ENCODE measurements at regions not wholly inside any gene's neighbourhood (a gene's known extent, or its start where the extent isn't known, plus 50 kb on each side); places are given as distances from the start of the nearest gene placed in this dataset.

DNA sequence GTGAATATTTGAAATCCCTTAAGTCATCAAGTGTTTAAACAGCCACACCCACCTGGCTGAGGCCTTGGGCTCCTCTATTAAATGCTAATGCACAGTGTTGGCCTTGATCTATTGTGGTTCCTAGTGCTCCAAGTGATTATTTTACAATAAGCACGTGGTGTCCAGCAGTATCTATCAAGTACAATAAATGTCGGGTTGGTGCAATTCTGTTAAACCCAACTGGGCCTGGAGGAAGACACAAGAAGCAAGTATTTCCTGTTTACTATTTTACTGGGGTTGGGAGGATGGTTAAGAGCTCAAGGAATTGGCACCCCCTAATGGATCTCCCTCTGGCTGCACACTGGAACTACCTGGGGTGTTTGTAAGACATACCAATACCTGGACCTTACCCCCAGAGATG lies 72.1 kb upstream of the HNF1B start:
- H4K20me1 ChIP-seq (ENCODE audit: control insufficient read depth, insufficient read depth) = no peaks in the 10 kb centered on the region
- H3K79me2 ChIP-seq (ENCODE audit: control insufficient read depth, insufficient read depth, low read length) = no peaks in the 10 kb centered on the region
- no peaks in the 10 kb centered on the region for H3K9me3 ChIP-seq (replicated peaks; ENCODE audit: control insufficient read depth, insufficient read depth, low read length)
- ChIA-PET RAD21 (ENCODE audit: unreplicated experiment) (interaction anchor here (0.6 to 4.3 kb wide), 26 partner anchors 13 to 443 kb away, joined by 3 to 33 read pairs (median 6); no protein-coding TSS in a partner anchor), CTCF (interaction anchor here (0.6 to 4.9 kb wide), 37 partner anchors 10 to 448 kb away, joined by 3 to 97 read pairs (median 7); partner anchors contain the start of genes DDX52 and SYNRG), SMC1A (ENCODE audit: uncharacterized antibody, unreplicated experiment) (interaction anchor here (0.6 to 6.4 kb wide), 20 partner anchors 9 to 290 kb away, joined by 3 to 46 read pairs (median 5); no protein-coding TSS in a partner anchor), POLR2A (interaction anchor here (0.8 to 1.5 kb wide), 2 partner anchors 17 to 28 kb away, joined by 4 read pairs; no protein-coding TSS in a partner anchor)
- no peak overlapping the region for H3K4me3 ChIP-seq
- H3K27ac ChIP-seq (ENCODE audit: control insufficient read depth, insufficient read depth) = no peak overlapping the region
- BruUV-seq (replicated peaks) = no TSS peak
- FAIRE-seq (no peak), ATAC-seq (no peak), DNase-seq (ENCODE audit: low read depth, low spot score) (no peak)
- H3K36me3 ChIP-seq (ENCODE audit: control insufficient read depth in 2 of 2, insufficient read depth in 2 of 2, low read length in 1 of 2) = no peaks in the 10 kb centered on the region
- H3K9ac ChIP-seq (ENCODE audit: control insufficient read depth, insufficient read depth, low read length) = no peak overlapping the region
- TF ChIP-seq NR2C1 (IDR thresholded peaks at IDR 0.05) (no peak), NR2F1 (conservative IDR thresholded peaks at IDR 0.05) (no peak), IKZF2 (IDR thresholded peaks at IDR 0.05) (no peak), ZSCAN29 (IDR thresholded peaks at IDR 0.05) (no peak), RCOR1 (conservative IDR thresholded peaks at IDR 0.05; ENCODE audit: low read depth, low read length) (no peak)
- TF ChIP-seq, protein P1, sequence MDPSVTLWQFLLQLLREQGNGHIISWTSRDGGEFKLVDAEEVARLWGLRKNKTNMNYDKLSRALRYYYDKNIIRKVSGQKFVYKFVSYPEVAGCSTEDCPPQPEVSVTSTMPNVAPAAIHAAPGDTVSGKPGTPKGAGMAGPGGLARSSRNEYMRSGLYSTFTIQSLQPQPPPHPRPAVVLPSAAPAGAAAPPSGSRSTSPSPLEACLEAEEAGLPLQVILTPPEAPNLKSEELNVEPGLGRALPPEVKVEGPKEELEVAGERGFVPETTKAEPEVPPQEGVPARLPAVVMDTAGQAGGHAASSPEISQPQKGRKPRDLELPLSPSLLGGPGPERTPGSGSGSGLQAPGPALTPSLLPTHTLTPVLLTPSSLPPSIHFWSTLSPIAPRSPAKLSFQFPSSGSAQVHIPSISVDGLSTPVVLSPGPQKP (IDR thresholded peaks at IDR 0.05; ENCODE audit: low read depth, low read length) = no peak
- TF ChIP-seq, protein P2, sequence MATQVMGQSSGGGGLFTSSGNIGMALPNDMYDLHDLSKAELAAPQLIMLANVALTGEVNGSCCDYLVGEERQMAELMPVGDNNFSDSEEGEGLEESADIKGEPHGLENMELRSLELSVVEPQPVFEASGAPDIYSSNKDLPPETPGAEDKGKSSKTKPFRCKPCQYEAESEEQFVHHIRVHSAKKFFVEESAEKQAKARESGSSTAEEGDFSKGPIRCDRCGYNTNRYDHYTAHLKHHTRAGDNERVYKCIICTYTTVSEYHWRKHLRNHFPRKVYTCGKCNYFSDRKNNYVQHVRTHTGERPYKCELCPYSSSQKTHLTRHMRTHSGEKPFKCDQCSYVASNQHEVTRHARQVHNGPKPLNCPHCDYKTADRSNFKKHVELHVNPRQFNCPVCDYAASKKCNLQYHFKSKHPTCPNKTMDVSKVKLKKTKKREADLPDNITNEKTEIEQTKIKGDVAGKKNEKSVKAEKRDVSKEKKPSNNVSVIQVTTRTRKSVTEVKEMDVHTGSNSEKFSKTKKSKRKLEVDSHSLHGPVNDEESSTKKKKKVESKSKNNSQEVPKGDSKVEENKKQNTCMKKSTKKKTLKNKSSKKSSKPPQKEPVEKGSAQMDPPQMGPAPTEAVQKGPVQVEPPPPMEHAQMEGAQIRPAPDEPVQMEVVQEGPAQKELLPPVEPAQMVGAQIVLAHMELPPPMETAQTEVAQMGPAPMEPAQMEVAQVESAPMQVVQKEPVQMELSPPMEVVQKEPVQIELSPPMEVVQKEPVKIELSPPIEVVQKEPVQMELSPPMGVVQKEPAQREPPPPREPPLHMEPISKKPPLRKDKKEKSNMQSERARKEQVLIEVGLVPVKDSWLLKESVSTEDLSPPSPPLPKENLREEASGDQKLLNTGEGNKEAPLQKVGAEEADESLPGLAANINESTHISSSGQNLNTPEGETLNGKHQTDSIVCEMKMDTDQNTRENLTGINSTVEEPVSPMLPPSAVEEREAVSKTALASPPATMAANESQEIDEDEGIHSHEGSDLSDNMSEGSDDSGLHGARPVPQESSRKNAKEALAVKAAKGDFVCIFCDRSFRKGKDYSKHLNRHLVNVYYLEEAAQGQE (IDR thresholded peaks at IDR 0.05; ENCODE audit: low read depth, low read length) = no peak
- in situ Hi-C loops (cut with MboI) (loop anchor here (25.0 kb wide), 1 partner anchor 1180 kb away; no protein-coding TSS in a partner anchor), intact Hi-C loops (cut with micrococcal nuclease; ENCODE audit: unreplicated experiment) (loop anchor here (1.0 kb wide), 2 partner anchors 116 to 290 kb away; no protein-coding TSS in a partner anchor)
- peaks cover 30% of the 10 kb centered on the region for H3K4me1 ChIP-seq (ENCODE audit: control insufficient read depth, insufficient read depth, low read length)
- no peak overlapping the region for H3K4me2 ChIP-seq (ENCODE audit: control insufficient read depth, insufficient read depth)
- 26% methylated on average over 2 of the region's 2 CpGs for WGBS (ENCODE audit: insufficient coverage, insufficient replicate concordance, low lambda C conversion rate, missing lambda C conversion rate)
- H3K27me3 ChIP-seq (replicated peaks in 1 of 2; ENCODE audit: control insufficient read depth in 2 of 2, insufficient read depth in 2 of 2, low read length in 1 of 2) = no peaks in the 10 kb centered on the region
- H2AFZ ChIP-seq (ENCODE audit: control insufficient read depth, low read depth, low read length) = peak overlapping the region; percentile 41; the same call in 1 of the 2 replicates

Measured in GM12878 (cell line).